Small intestine (tissue), 7 donors: ENCODE measurements at regions not wholly inside any gene's neighbourhood (a gene's known extent, or its start where the extent isn't known, plus 50 kb on each side); places are given as distances from the start of the nearest gene placed in this dataset.

ENCODE experiments used
- DNase-seq, 2 donors: peaks; one replicate each; pipeline versions ENCODE4 v3.0.0 to v3.0.0-alpha.2; 2013
- FAIRE-seq: peaks from 2 replicates; lab custom pipeline; 2012; peaks lifted over from hg19 to GRCh38; lab: Jason Lieb, UNC
- H3K27ac ChIP-seq, 3 donors: one replicate each; pipeline ENCODE4 v1.5.1; 2013; ENCODE audit warnings: low read length in 2 of 3, mild to moderate bottlenecking in 2 of 3, control low read depth in 1 of 3, inconsistent platforms in 1 of 3, low read depth in 1 of 3, moderate library complexity in 1 of 3
- H3K27me3 ChIP-seq, 3 donors: one replicate each; pipeline ENCODE4 v1.6.1; 2013; ENCODE audit warnings: low read length in 3 of 3, inconsistent platforms in 1 of 3; ENCODE audit not compliant: control insufficient read depth in 3 of 3, insufficient read depth in 3 of 3
- H3K36me3 ChIP-seq, 3 donors: one replicate each; pipeline ENCODE4 v1.6.1; 2013; ENCODE audit warnings: low read length in 3 of 3, inconsistent platforms in 1 of 3, low read depth in 1 of 3, mild to moderate bottlenecking in 1 of 3, moderate library complexity in 1 of 3; ENCODE audit not compliant: control insufficient read depth in 3 of 3, insufficient read depth in 2 of 3
- H3K4me1 ChIP-seq, 3 donors: one replicate each; pipeline ENCODE4 v1.6.1; 2013; ENCODE audit warnings: low read length in 2 of 3, inconsistent platforms in 1 of 3, low read depth in 1 of 3, mild to moderate bottlenecking in 1 of 3, moderate library complexity in 1 of 3; ENCODE audit not compliant: control insufficient read depth in 3 of 3, insufficient read depth in 2 of 3
- H3K4me3 ChIP-seq, 3 donors: one replicate each; pipeline ENCODE4 v1.5.1; 2013; ENCODE audit warnings: low read length in 3 of 3, control low read depth in 1 of 3, inconsistent platforms in 1 of 3, low read depth in 1 of 3, mild to moderate bottlenecking in 1 of 3, moderate library complexity in 1 of 3
- H3K9me3 ChIP-seq, 2 donors: one replicate each; pipeline ENCODE4 v1.6.1; 2013; ENCODE audit warnings: low read depth in 1 of 2, low read length in 1 of 2; ENCODE audit not compliant: control insufficient read depth in 2 of 2, insufficient read depth in 1 of 2
- WGBS, 3 donors: extraction: QIAGEN DNeasy Blood & Tissue Kit; methylation state at CpG; one replicate each; pipeline ENCODE4 v1.1.7; 2013; 5-methylcytosine and 5-hydroxymethylcytosine counted together
- donor health status: healthy with polysubstance abuse.
- donor health status: control.
- donor health status: control.
- donor health status: Bipolar disorder and iron deficiency.
- donor health status: healthy.

GRCh38 chr18:56379256-56379655, 259.1 kb downstream of the TXNL1 start:
- FAIRE-seq (no peak), DNase-seq (no peak)
- no peak overlapping the region for H3K27ac ChIP-seq
- no peaks in the 10 kb centered on the region for H3K4me1 ChIP-seq
- H3K4me3 ChIP-seq = no peak overlapping the region
- H3K27me3 ChIP-seq = no peaks in the 10 kb centered on the region
- WGBS, 3 donors = 81 to 90% (median 82%) methylated on average over 6 of the region's 6 CpGs
- H3K9me3 ChIP-seq = no peaks in the 10 kb centered on the region
- H3K36me3 ChIP-seq = no peaks in the 10 kb centered on the region

- FAIRE-seq = no peak
- H3K9me3 ChIP-seq = no peaks in the 10 kb centered on the region
- 63 to 83% (median 77%) methylated on average over 9 of the region's 9 CpGs for WGBS, 3 donors
- DNase-seq = no peak
- H3K27me3 ChIP-seq = no peaks in the 10 kb centered on the region
- no peak overlapping the region for H3K4me3 ChIP-seq
- no peaks in the 10 kb centered on the region for H3K4me1 ChIP-seq
- H3K36me3 ChIP-seq = no peaks in the 10 kb centered on the region
- H3K27ac ChIP-seq = no peak overlapping the region
Measured at GRCh38 chr18:56377231-56377630, 261.2 kb downstream of the TXNL1 start.

GRCh38 chr18:56374007-56374655, 264.3 kb downstream of the TXNL1 start:
- Histone ChIP-seq H3K27me3 (no peaks in the 10 kb centered on the region), H3K27ac (no peak overlapping the region), H3K9me3 (no peaks in the 10 kb centered on the region), H3K4me3 (no peak overlapping the region), H3K36me3 (no peaks in the 10 kb centered on the region), H3K4me1 (no peaks in the 10 kb centered on the region)
- no peak for FAIRE-seq
- no peak for DNase-seq
- WGBS, 3 donors = 54 to 59% (median 55%) methylated on average over 3 of the region's 3 CpGs

- 65 to 86% (median 69%) methylated on average over 2 of the region's 2 CpGs for WGBS, 3 donors
- Histone ChIP-seq H3K4me1 (no peaks in the 10 kb centered on the region), H3K9me3 (no peaks in the 10 kb centered on the region), H3K4me3 (no peak overlapping the region), H3K27me3 (no peaks in the 10 kb centered on the region), H3K36me3 (no peaks in the 10 kb centered on the region), H3K27ac (no peak overlapping the region)
- DNase-seq (no peak), FAIRE-seq (no peak)
Measured at GRCh38 chr18:56373601-56374000, 264.8 kb downstream of the TXNL1 start.

- WGBS, 3 donors = 90 to 94% (median 94%) methylated on average over 5 of the region's 5 CpGs
- Histone ChIP-seq H3K4me1 (no peaks in the 10 kb centered on the region), H3K27ac (no peak overlapping the region), H3K36me3 (no peaks in the 10 kb centered on the region), H3K4me3 (no peak overlapping the region), H3K27me3 (no peaks in the 10 kb centered on the region), H3K9me3 (no peaks in the 10 kb centered on the region)
- no peak for DNase-seq
- no peak for FAIRE-seq
Measured at GRCh38 chr18:56368066-56368465, 270.3 kb downstream of the TXNL1 start.

- FAIRE-seq = no peak
- Histone ChIP-seq H3K4me1 (no peaks in the 10 kb centered on the region), H3K36me3 (no peaks in the 10 kb centered on the region), H3K4me3 (no peak overlapping the region), H3K27ac (no peak overlapping the region), H3K27me3 (no peaks in the 10 kb centered on the region), H3K9me3 (peaks cover 0 to 9% of the 10 kb centered on the region in 2 donors)
- WGBS, 3 donors = 80 to 90% (median 88%) methylated on average over 5 of the region's 5 CpGs
- DNase-seq = no peak
Measured at GRCh38 chr18:56358608-56359280, 279.6 kb downstream of the TXNL1 start.

- no peaks in the 10 kb centered on the region for H3K27me3 ChIP-seq
- H3K27ac ChIP-seq = no peak overlapping the region
- no peaks in the 10 kb centered on the region for H3K36me3 ChIP-seq
- WGBS, 3 donors = 86 to 91% (median 89%) methylated on average over 2 of the region's 2 CpGs
- H3K4me1 ChIP-seq = no peaks in the 10 kb centered on the region
- DNase-seq (no peak), FAIRE-seq (peak; percentile 95)
- H3K4me3 ChIP-seq = no peak overlapping the region
- H3K9me3 ChIP-seq = no peaks in the 10 kb centered on the region
Measured at GRCh38 chr18:56353663-56354260, 284.6 kb downstream of the TXNL1 start.

- WGBS, 3 donors = 69 to 78% (median 73%) methylated on average over 6 of the region's 6 CpGs
- DNase-seq = no peak
- H3K4me1 ChIP-seq = no peaks in the 10 kb centered on the region
- no peak overlapping the region for H3K27ac ChIP-seq
- H3K4me3 ChIP-seq = no peak overlapping the region
- no peaks in the 10 kb centered on the region for H3K36me3 ChIP-seq
- no peaks in the 10 kb centered on the region for H3K27me3 ChIP-seq
- H3K9me3 ChIP-seq = no peaks in the 10 kb centered on the region
- FAIRE-seq = no peak
Measured at GRCh38 chr18:56351911-56352500, 286.4 kb downstream of the TXNL1 start.
